GM13976 (cell line): ENCODE measurements at regions not wholly inside any gene's neighbourhood (a gene's known extent, or its start where the extent isn't known, plus 50 kb on each side); places are given as distances from the start of the nearest gene placed in this dataset.

Experiments
- DNase-seq: peaks from one replicate; pipeline ENCODE4 v3.0.0; 2012; ENCODE audit warnings: low spot score
- CTCF ChIP-seq: IDR thresholded peaks from 2 replicates; pipeline ENCODE4 v1.5.1; 2012; ENCODE audit warnings: borderline replicate concordance, mild to moderate bottlenecking; ENCODE audit not compliant: insufficient read depth; ENCODE audit errors: extremely low read depth, missing control alignments, control extremely low read depth
- in situ Hi-C: fragments of 300-500 bp; cut with MboI; formaldehyde crosslinking; loops from one replicate; pipeline ENCODE4 v1.12.0; 2022; ENCODE audit warnings: low sequenced_read_pairs, mixed read lengths, inconsistent platforms; ENCODE audit not compliant: unreplicated experiment

DNA sequence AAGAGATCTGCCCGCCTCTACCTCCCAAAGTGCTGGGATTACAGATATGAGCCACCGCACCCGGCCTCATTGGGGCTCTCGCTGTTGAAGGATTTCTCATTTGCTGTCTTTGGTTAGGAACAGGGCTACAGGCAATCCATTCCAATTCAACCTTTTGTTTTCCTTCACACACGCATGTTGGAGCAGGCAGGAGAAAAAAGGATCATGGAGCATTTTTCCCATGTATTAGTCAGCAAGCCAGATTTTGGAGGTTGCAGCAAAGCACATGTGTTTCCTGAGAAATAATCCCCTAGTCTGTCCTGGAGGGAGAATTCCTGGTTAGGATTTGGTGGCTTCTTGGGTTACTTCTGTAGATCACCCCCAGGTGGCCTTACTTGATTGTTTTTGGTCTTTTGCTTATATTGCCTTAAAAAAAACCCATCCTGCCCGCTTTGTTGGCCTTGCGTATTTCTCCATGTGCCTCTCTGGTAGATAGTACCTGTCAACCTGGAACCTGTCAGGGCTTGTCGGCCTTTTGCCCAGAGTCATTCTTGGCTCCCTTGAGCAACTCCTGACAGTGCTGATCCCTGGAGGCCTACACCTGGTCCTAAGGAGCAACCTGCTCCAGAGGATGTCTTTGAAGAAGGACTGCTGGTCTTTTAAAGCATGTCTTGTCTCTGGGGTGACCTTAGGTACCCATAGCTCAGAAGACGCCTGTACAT is 82.4 kb upstream of the CLCN4 start:
- in situ Hi-C loops = no loop called here
- no peak for TF ChIP-seq CTCF
- DNase-seq = no peak

- TF ChIP-seq CTCF = no peak
- in situ Hi-C loops = no loop called here
- no peak for DNase-seq
These were observed 80.0 kb upstream of the CLCN4 start for GRCh38 chrX:10076765-10077164.

- in situ Hi-C loops = no loop called here
- no peak for TF ChIP-seq CTCF
- no peak for DNase-seq
These were observed 79.2 kb upstream of the CLCN4 start for GRCh38 chrX:10077425-10078188.

- in situ Hi-C loops = no loop called here
- TF ChIP-seq CTCF = no peak
- no peak for DNase-seq
These were observed 78.5 kb upstream of the CLCN4 start for GRCh38 chrX:10078266-10078665.

DNA sequence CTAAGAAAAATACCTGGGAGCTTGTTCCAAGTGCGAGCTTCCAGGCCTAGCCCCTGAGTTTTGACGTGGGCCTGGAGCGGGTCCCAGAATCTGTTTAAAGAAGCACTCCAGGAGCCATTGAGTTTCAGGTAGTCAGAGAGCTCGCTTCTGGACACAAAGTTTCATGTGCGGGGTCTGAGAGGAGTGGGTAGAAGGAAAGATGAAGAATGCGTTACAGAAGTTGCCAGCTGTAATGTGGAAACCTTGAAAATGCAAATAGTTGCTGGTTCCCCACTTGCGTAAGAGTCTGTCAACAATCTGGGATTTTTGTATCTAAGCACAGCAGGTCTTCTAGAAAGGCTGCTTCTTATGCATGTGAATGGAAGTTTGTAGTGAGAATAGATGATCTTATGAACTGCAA is 77.5 kb upstream of the CLCN4 start:
- DNase-seq = no peak
- in situ Hi-C loops = no loop called here
- TF ChIP-seq CTCF = no peak

DNA sequence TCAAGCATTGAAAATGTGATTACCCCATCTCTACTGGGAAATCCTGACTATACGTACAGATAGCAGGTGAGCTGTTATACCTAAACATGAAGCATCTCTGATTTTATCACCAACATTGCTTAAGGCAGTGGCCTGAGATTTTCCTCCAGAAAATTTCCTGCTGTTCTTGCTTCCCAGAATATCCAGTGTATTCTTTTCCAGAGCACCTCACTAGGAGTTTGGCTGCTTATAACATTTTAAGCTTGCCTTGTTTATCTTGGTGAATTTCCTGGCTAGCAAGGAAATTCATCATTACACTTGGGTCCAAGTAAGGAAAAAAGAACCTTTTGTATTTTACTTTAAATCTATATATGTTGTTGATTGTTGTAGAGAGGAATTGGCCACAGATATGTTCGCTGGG is 73.0 kb upstream of the CLCN4 start:
- TF ChIP-seq CTCF = no peak
- no peak for DNase-seq
- in situ Hi-C loops = no loop called here

DNA sequence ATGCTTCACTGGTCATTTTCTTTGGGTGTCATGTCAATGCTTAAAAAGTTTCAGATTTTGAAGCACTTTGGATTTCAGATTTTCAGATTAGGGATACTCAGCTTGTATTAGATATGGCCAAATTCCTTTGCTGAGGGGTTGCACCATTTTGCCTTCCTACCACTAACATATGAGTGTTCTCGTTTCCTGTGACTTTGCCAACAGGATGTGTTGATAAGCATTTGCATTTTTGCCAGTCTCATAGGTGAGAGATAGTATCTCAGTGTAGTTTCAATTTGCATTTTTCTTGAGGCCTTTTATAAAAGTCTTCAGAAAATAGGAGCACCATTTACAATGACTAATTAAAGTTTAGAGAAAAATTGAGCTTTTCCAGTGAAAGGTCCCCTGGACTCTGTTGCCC is 71.6 kb upstream of the CLCN4 start:
- in situ Hi-C loops = no loop called here

More for the DNA sequence above, 71.6 kb upstream of the CLCN4 start:
- DNase-seq = no peak
- TF ChIP-seq CTCF = no peak
